Endothelial cell of umbilical vein (primary cell): ENCODE measurements at regions not wholly inside any gene's neighbourhood (a gene's known extent, or its start where the extent isn't known, plus 50 kb on each side); places are given as distances from the start of the nearest gene placed in this dataset.

Experiments used
- BruUV-seq: library from RNA; stranded (reverse); fragments of 400-500 nt; replicated peaks from 2 replicates; lab custom pipeline; 2021; lab: Mats Ljungman, UMichigan
- CTCF ChIA-PET: fragments of 300-600, 350-600 bp; sonication (Branson Sonifier 250); formaldehyde crosslinking; loops from one replicate; lab custom pipeline; 2021; ENCODE audit warnings: antibody characterized with exemption, inconsistent platforms; lab: Charles Lee
- POLR2A ChIA-PET: fragments of 300-600, 350-600 bp; sonication (Branson Sonifier 250); formaldehyde crosslinking; loops from one replicate; lab custom pipeline; 2021; ENCODE audit warnings: antibody characterized with exemption, inconsistent platforms; lab: Charles Lee
- DNase-seq: peaks from one replicate; pipeline ENCODE4 v3.0.0-alpha.2; 2011; ENCODE audit warnings: low read depth, low spot score
- FAIRE-seq: peaks from 2 replicates; lab custom pipeline; 2011; peaks lifted over from hg19 to GRCh38; lab: Jason Lieb, UNC
- H2AFZ ChIP-seq: 2 replicates; pipeline ENCODE4 v1.6.0; 2012; ENCODE audit warnings: low read depth, low read length, control low read depth, inconsistent platforms
- H3K27ac ChIP-seq: 2 replicates; pipeline ENCODE4 v1.5.1; 2011; ENCODE audit warnings: low read depth, mild to moderate bottlenecking, control low read depth, low read length, moderate library complexity; ENCODE audit not compliant: insufficient read depth
- H3K27me3 ChIP-seq, 2 experiments: 2 replicates each; pipeline versions ENCODE4 v1.6.0 to v1.6.1; 2011; ENCODE audit warnings: low read length in 2 of 2, mixed read lengths in 1 of 2; ENCODE audit not compliant: control insufficient read depth in 2 of 2, insufficient read depth in 2 of 2
- H3K36me3 ChIP-seq, 2 experiments: 2 replicates in 1 of 2; 3 replicates in 1 of 2; pipeline ENCODE4 v1.5.1; 2011; ENCODE audit warnings: low read length in 2 of 2, mild to moderate bottlenecking in 1 of 2, moderate library complexity in 1 of 2; ENCODE audit not compliant: control insufficient read depth in 2 of 2, insufficient read depth in 2 of 2; ENCODE audit errors: extremely low read depth in 1 of 2
- H3K4me1 ChIP-seq: 3 replicates; pipeline ENCODE4 v1.5.1; 2011; ENCODE audit warnings: mild to moderate bottlenecking, low read length; ENCODE audit not compliant: control insufficient read depth, insufficient read depth; ENCODE audit errors: extremely low read depth
- H3K4me2 ChIP-seq: 2 replicates; pipeline ENCODE4 v1.6.1; 2011; ENCODE audit warnings: low read length, control low read depth, mixed read lengths; ENCODE audit not compliant: insufficient read depth
- H3K4me3 ChIP-seq, 3 experiments: fragments of 200-600 bp in 1 of 3; sonication (generic), shearing (Covaris generic) in 1 of 3; replicated peaks in 1 of 3; 2 replicates each; pipeline ENCODE4 v1.5.1; 2011 to 2016; ENCODE audit warnings: control low read depth in 3 of 3, low read length in 3 of 3, mild to moderate bottlenecking in 2 of 3, inconsistent platforms in 1 of 3, low read depth in 1 of 3, moderate library complexity in 1 of 3; ENCODE audit not compliant: insufficient read depth in 1 of 3
- H3K79me2 ChIP-seq: 2 replicates; pipeline ENCODE4 v1.6.0; 2012; ENCODE audit warnings: low read length, inconsistent platforms; ENCODE audit not compliant: control insufficient read depth, insufficient read depth
- H3K9ac ChIP-seq: replicated peaks from 2 replicates; pipeline ENCODE3; 2011; ENCODE audit warnings: low read length, control low read depth; ENCODE audit not compliant: insufficient read depth; ENCODE audit errors: extremely low read depth
- H3K9me1 ChIP-seq: replicated peaks from 3 replicates; pipeline ENCODE4 v1.6.0; 2011; ENCODE audit warnings: mild to moderate bottlenecking, low read length; ENCODE audit not compliant: control insufficient read depth, insufficient read depth; ENCODE audit errors: extremely low read depth
- H3K9me3 ChIP-seq: replicated peaks from 2 replicates; pipeline ENCODE4 v1.5.1; 2012; ENCODE audit warnings: low read length, inconsistent platforms; ENCODE audit not compliant: control insufficient read depth, insufficient read depth
- H4K20me1 ChIP-seq: replicated peaks from 2 replicates; pipeline ENCODE3; 2011; ENCODE audit warnings: mild to moderate bottlenecking, low read length; ENCODE audit not compliant: control insufficient read depth, insufficient read depth; ENCODE audit errors: extremely low read depth
- CTCF ChIP-seq, 2 donors: IDR thresholded peaks; 1 replicate in 1 of 2; 2 replicates in 1 of 2; pipeline ENCODE4 v1.5.1; 2011; ENCODE audit warnings: low read length in 2 of 2, mild to moderate bottlenecking in 2 of 2, moderate library complexity in 2 of 2, control low read depth in 1 of 2, inconsistent platforms in 1 of 2, low read depth in 1 of 2; ENCODE audit not compliant: insufficient read depth in 1 of 2; ENCODE audit errors: extremely low read depth in 1 of 2
- EZH2 ChIP-seq: IDR thresholded peaks from 2 replicates; pipeline ENCODE4 v1.6.1; 2012; ENCODE audit warnings: borderline replicate concordance, low read depth, mild to moderate bottlenecking, moderate library complexity, low read length, inconsistent platforms; ENCODE audit not compliant: severe bottlenecking
- FOS ChIP-seq: IDR thresholded peaks from 2 replicates; pipeline ENCODE4 v1.6.1; 2011; ENCODE audit warnings: mild to moderate bottlenecking, low read length, moderate library complexity, borderline replicate concordance; ENCODE audit not compliant: insufficient read depth
- GATA2 ChIP-seq: IDR thresholded peaks from 2 replicates; pipeline ENCODE4 v1.7.0; 2011; ENCODE audit warnings: low read depth, mild to moderate bottlenecking, moderate library complexity, mixed read lengths, low read length; ENCODE audit not compliant: insufficient read length, insufficient read depth
- JUN ChIP-seq: IDR thresholded peaks from 2 replicates; pipeline ENCODE4 v1.6.1; 2011; ENCODE audit warnings: borderline replicate concordance, low read depth; ENCODE audit not compliant: insufficient read length, insufficient read depth
- MAX ChIP-seq: IDR thresholded peaks from 2 replicates; pipeline ENCODE4 v1.6.1; 2011; ENCODE audit not compliant: insufficient read depth, insufficient read length
- MYC ChIP-seq: IDR thresholded peaks from one replicate; pipeline ENCODE4 v1.6.1; 2011; ENCODE audit warnings: mild to moderate bottlenecking, low read depth, low read length
- POLR2A ChIP-seq: IDR thresholded peaks from 2 replicates; pipeline ENCODE4 v1.6.1; 2012; ENCODE audit warnings: low read depth, mild to moderate bottlenecking, control low read depth, low read length
- POLR2AphosphoS5 ChIP-seq: IDR thresholded peaks from 2 replicates; pipeline ENCODE4 v1.6.1; 2012; ENCODE audit warnings: low read depth, mild to moderate bottlenecking, control low read depth, low read length, moderate library complexity; ENCODE audit not compliant: insufficient read depth
- dilution Hi-C: fragments of 300-500 bp; cut with MboI; formaldehyde crosslinking; loops from one replicate; pipeline ENCODE4 v1.15.0; 2019; ENCODE audit warnings: low sequenced_read_pairs; ENCODE audit not compliant: extremely low pct_ligation_motif_present
- intact Hi-C: fragments of 100-400 bp; cut with micrococcal nuclease; formaldehyde crosslinking; loops from one replicate; pipeline ENCODE4 v1.10.0; 2022

GRCh38 chr12:75712223-75712622, 200.8 kb upstream of the KRR1 start:
- Histone ChIP-seq H3K27me3 (no peaks in the 10 kb centered on the region), H3K4me2 (no peak overlapping the region), H3K9ac (no peak overlapping the region), H3K9me3 (no peaks in the 10 kb centered on the region), H3K36me3 (no peaks in the 10 kb centered on the region), H4K20me1 (no peaks in the 10 kb centered on the region), H2AFZ (no peak overlapping the region), H3K79me2 (no peaks in the 10 kb centered on the region), H3K9me1 (no peaks in the 10 kb centered on the region), H3K4me1 (peaks cover 11% of the 10 kb centered on the region), H3K27ac (no peak overlapping the region), H3K4me3 (no peak overlapping the region)
- dilution Hi-C loops: no loop called here
- FAIRE-seq (peak; percentile 46), DNase-seq (no peak)
- ChIA-PET CTCF (interaction anchor here (0.9 to 1.5 kb wide), 2 partner anchors 13 to 320 kb away, joined by 3 to 5 read pairs; partner anchors contain the start of gene PHLDA1), POLR2A (no interaction called here)
- intact Hi-C loops: no loop called here
- no TSS peak for BruUV-seq
- TF ChIP-seq POLR2A: no peak
- TF ChIP-seq GATA2: no peak
- TF ChIP-seq MYC: no peak
- no peak for TF ChIP-seq MAX
- TF ChIP-seq FOS: no peak
- TF ChIP-seq CTCF (IDR thresholded peaks at IDR 0.05; ENCODE audit: extremely low read depth in 1 of 2, insufficient read depth in 1 of 2, low read depth in 1 of 2, low read length in 2 of 2): no peak
- no peak for TF ChIP-seq EZH2
- TF ChIP-seq JUN: no peak
- no peak for TF ChIP-seq POLR2AphosphoS5
